H1 (cell line): ENCODE measurements at regions not wholly inside any gene's neighbourhood (a gene's known extent, or its start where the extent isn't known, plus 50 kb on each side); places are given as distances from the start of the nearest gene placed in this dataset.

Experiments
- CTCF ChIA-PET: fragments of 300-600 bp; sonication (Branson Sonifier 250); formaldehyde crosslinking; loops from one replicate; lab custom pipeline; 2021; ENCODE audit not compliant: partially characterized antibody; lab: Charles Lee
- POLR2A ChIA-PET: fragments of 300-600 bp; sonication (Branson Sonifier 250); formaldehyde crosslinking; loops from one replicate; lab custom pipeline; 2021; ENCODE audit warnings: inconsistent platforms; ENCODE audit not compliant: partially characterized antibody; lab: Charles Lee
- DNase-seq, 2 experiments: peaks; one replicate each; pipeline versions ENCODE4 v3.0.0 to v3.0.0-alpha.2; 2010 to 2022; ENCODE audit warnings: low spot score in 2 of 2, low read depth in 1 of 2, mixed read lengths in 1 of 2
- FAIRE-seq: peaks from 2 replicates; lab custom pipeline; 2011; peaks lifted over from hg19 to GRCh38; lab: Jason Lieb, UNC
- H2AFZ ChIP-seq: 2 replicates; pipeline ENCODE4 v1.8.1; 2012; ENCODE audit warnings: low read length, inconsistent platforms
- H2AK5ac ChIP-seq: 2 replicates; pipeline ENCODE4 v1.6.1; 2013; ENCODE audit warnings: low read depth, low read length
- H2BK120ac ChIP-seq: replicated peaks from 2 replicates; pipeline ENCODE3; 2013; ENCODE audit warnings: low read depth, low read length, inconsistent platforms
- H2BK12ac ChIP-seq: 2 replicates; pipeline ENCODE4 v1.6.1; 2013; ENCODE audit warnings: low read depth, low read length
- H2BK15ac ChIP-seq: 2 replicates; pipeline ENCODE4 v1.6.1; 2013; ENCODE audit warnings: low read length
- H2BK20ac ChIP-seq: 2 replicates; pipeline ENCODE4 v1.6.1; 2013; ENCODE audit warnings: low read length
- H2BK5ac ChIP-seq: 2 replicates; pipeline ENCODE4 v1.6.1; 2013; ENCODE audit warnings: low read depth, low read length
- H3K14ac ChIP-seq: 2 replicates; pipeline ENCODE4 v1.6.1; 2013; ENCODE audit warnings: inconsistent platforms; ENCODE audit not compliant: insufficient read length
- H3K18ac ChIP-seq: 2 replicates; pipeline ENCODE4 v1.6.1; 2013; ENCODE audit warnings: low read length; ENCODE audit errors: extremely low read depth
- H3K23ac ChIP-seq: 2 replicates; pipeline ENCODE4 v1.6.1; 2013; ENCODE audit warnings: inconsistent platforms; ENCODE audit not compliant: insufficient read length
- H3K23me2 ChIP-seq: 2 replicates; pipeline ENCODE4 v1.6.1; 2013; ENCODE audit warnings: low read depth, low read length
- H3K27ac ChIP-seq: 2 replicates; pipeline ENCODE4 v1.6.1; 2011; ENCODE audit warnings: low read depth, low read length, inconsistent platforms
- H3K27me3 ChIP-seq, 4 experiments: replicated peaks in 1 of 4; 1 replicate in 1 of 4; 2 replicates in 3 of 4; pipeline versions ENCODE4 v1.6.1 to v1.8.1; 2011 to 2013; ENCODE audit warnings: low read length in 3 of 4, mild to moderate bottlenecking in 3 of 4, inconsistent platforms in 2 of 4, mixed read lengths in 2 of 4, moderate library complexity in 1 of 4; ENCODE audit not compliant: control insufficient read depth in 3 of 4, insufficient read depth in 3 of 4; ENCODE audit errors: extremely low read depth in 1 of 4
- H3K36me3 ChIP-seq, 4 experiments: 2 replicates each; pipeline versions ENCODE4 v1.6.1 to v1.8.1; 2011 to 2013; ENCODE audit warnings: mild to moderate bottlenecking in 4 of 4, low read length in 3 of 4, moderate library complexity in 2 of 4, control low read depth in 1 of 4, inconsistent platforms in 1 of 4; ENCODE audit not compliant: insufficient read depth in 4 of 4, control insufficient read depth in 2 of 4
- H3K4ac ChIP-seq: replicated peaks from 2 replicates; pipeline ENCODE3; 2013; ENCODE audit warnings: low read length, low read depth, mixed read lengths, inconsistent platforms; ENCODE audit not compliant: insufficient read length
- H3K4me1 ChIP-seq, 4 experiments: replicated peaks in 1 of 4; 1 replicate in 1 of 4; 2 replicates in 3 of 4; pipeline versions ENCODE4 v1.6.1 to v1.8.1; 2011 to 2013; ENCODE audit warnings: low read length in 3 of 4, inconsistent platforms in 2 of 4, mixed read lengths in 1 of 4; ENCODE audit not compliant: insufficient read depth in 4 of 4, control insufficient read depth in 3 of 4
- H3K4me2 ChIP-seq, 2 experiments: 2 replicates each; pipeline versions ENCODE4 v1.6.1 to v1.8.1; 2011 to 2013; ENCODE audit warnings: low read depth in 2 of 2, low read length in 2 of 2, control low read depth in 1 of 2, inconsistent platforms in 1 of 2, mild to moderate bottlenecking in 1 of 2; ENCODE audit not compliant: insufficient read depth in 1 of 2
- H3K4me3 ChIP-seq, 4 experiments: fragments of 200-600, 300-600 bp in 1 of 4; sonication (generic), shearing (Covaris generic), sonication (Bioruptor Twin) in 1 of 4; 2 replicates each; pipeline versions ENCODE4 v1.5.1 to v1.8.1; 2011 to 2016; ENCODE audit warnings: low read length in 4 of 4, low read depth in 3 of 4, control low read depth in 2 of 4, inconsistent platforms in 2 of 4, mild to moderate bottlenecking in 2 of 4, mixed read lengths in 1 of 4, moderate library complexity in 1 of 4; ENCODE audit not compliant: insufficient read depth in 2 of 4; ENCODE audit errors: extremely low read depth in 1 of 4
- H3K56ac ChIP-seq: replicated peaks from 2 replicates; pipeline ENCODE3; 2013; ENCODE audit warnings: low read depth, mild to moderate bottlenecking, mixed read lengths, low read length, inconsistent platforms; ENCODE audit not compliant: insufficient read length
- H3K79me1 ChIP-seq: 2 replicates; pipeline ENCODE4 v1.6.1; 2013; ENCODE audit warnings: low read depth, low read length, control low read depth
- H3K79me2 ChIP-seq, 2 experiments: 2 replicates each; pipeline versions ENCODE4 v1.6.1 to v1.8.1; 2012 to 2013; ENCODE audit warnings: low read length in 2 of 2, mild to moderate bottlenecking in 2 of 2, inconsistent platforms in 1 of 2; ENCODE audit not compliant: insufficient read depth in 2 of 2, control insufficient read depth in 1 of 2
- H3K9ac ChIP-seq, 4 experiments: replicated peaks in 1 of 4; 1 replicate in 1 of 4; 2 replicates in 3 of 4; pipeline versions ENCODE4 v1.6.1 to v1.8.1; 2011 to 2013; ENCODE audit warnings: low read depth in 3 of 4, low read length in 3 of 4, control low read depth in 2 of 4, mild to moderate bottlenecking in 2 of 4, moderate library complexity in 2 of 4, inconsistent platforms in 1 of 4; ENCODE audit errors: extremely low read depth in 1 of 4
- H3K9me3 ChIP-seq, 2 experiments: 2 replicates each; pipeline versions ENCODE4 v1.6.1 to v1.8.1; 2012 to 2013; ENCODE audit warnings: mild to moderate bottlenecking in 2 of 2, moderate library complexity in 2 of 2, control low read depth in 1 of 2, inconsistent platforms in 1 of 2, low read depth in 1 of 2, low read length in 1 of 2, mixed read lengths in 1 of 2; ENCODE audit not compliant: insufficient read depth in 2 of 2
- H4K20me1 ChIP-seq, 2 experiments: replicated peaks in 1 of 2; 2 replicates each; pipeline versions ENCODE3 to v1.8.1; 2011 to 2013; ENCODE audit warnings: inconsistent platforms in 2 of 2, low read length in 2 of 2, mild to moderate bottlenecking in 1 of 2; ENCODE audit not compliant: insufficient read depth in 2 of 2, control insufficient read depth in 1 of 2
- H4K5ac ChIP-seq: 2 replicates; pipeline ENCODE4 v1.6.1; 2013; ENCODE audit warnings: low read length, low read depth, mixed read lengths, inconsistent platforms; ENCODE audit not compliant: insufficient read length
- H4K8ac ChIP-seq: 2 replicates; pipeline ENCODE4 v1.8.0; 2013; ENCODE audit warnings: mild to moderate bottlenecking, moderate library complexity, low read length, inconsistent platforms; ENCODE audit not compliant: insufficient read depth; ENCODE audit errors: extremely low read depth
- H4K91ac ChIP-seq: replicated peaks from 2 replicates; pipeline ENCODE3; 2013; ENCODE audit warnings: low read length, mixed read lengths, inconsistent platforms; ENCODE audit not compliant: insufficient read length
- BCL11A ChIP-seq, 2 experiments: IDR thresholded peaks; one replicate each; pipeline ENCODE4 v1.6.1; 2011; ENCODE audit warnings: low read depth in 2 of 2, low read length in 2 of 2, mild to moderate bottlenecking in 2 of 2
- CEBPB ChIP-seq: IDR thresholded peaks from 2 replicates; pipeline ENCODE4 v1.6.1; 2012; ENCODE audit warnings: low read depth, low read length
- KDM4A ChIP-seq: IDR thresholded peaks from one replicate; pipeline ENCODE4 v1.7.1; 2012; ENCODE audit warnings: low read depth, mild to moderate bottlenecking, moderate library complexity, low read length, inconsistent platforms; ENCODE audit not compliant: severe bottlenecking
- RAD21 ChIP-seq, 2 experiments: IDR thresholded peaks in 1 of 2; conservative IDR thresholded peaks in 1 of 2; 2 replicates each; pipeline ENCODE4 v1.6.1; 2011; ENCODE audit warnings: low read depth in 2 of 2, low read length in 2 of 2, improper control_type of control experiment in 1 of 2, inconsistent platforms in 1 of 2, mild to moderate bottlenecking in 1 of 2, moderate library complexity in 1 of 2
- TBP ChIP-seq: IDR thresholded peaks from 2 replicates; pipeline ENCODE4 v1.6.1; 2011; ENCODE audit warnings: low read depth, low read length, improper control_type of control experiment
- YY1 ChIP-seq: IDR thresholded peaks from 2 replicates; pipeline ENCODE4 v1.6.1; 2011; ENCODE audit warnings: low read depth, mild to moderate bottlenecking, low read length
- WGBS, 2 experiments: shearing (Covaris generic) in 1 of 2; methylation state at CpG; one replicate each; pipeline versions ENCODE4 v1.1.6 to v1.1.7; 2013 to 2015; ENCODE audit warnings: low lambda C conversion rate in 2 of 2, mixed read lengths in 2 of 2, inconsistent platforms in 1 of 2, low coverage in 1 of 2, missing lambda C conversion rate in 1 of 2; ENCODE audit not compliant: insufficient replicate concordance in 2 of 2, insufficient coverage in 1 of 2, insufficient read length in 1 of 2; ENCODE audit errors: extremely low coverage in 1 of 2, missing lambda C conversion rate in 1 of 2; 5-methylcytosine and 5-hydroxymethylcytosine counted together
- TF ChIP-seq, protein P1 (sequence below): IDR thresholded peaks from 2 replicates; pipeline ENCODE4 v1.6.1; 2012; ENCODE audit warnings: low read length, inconsistent platforms
- TF ChIP-seq, protein P2 (sequence below): IDR thresholded peaks from 2 replicates; pipeline ENCODE4 v1.6.1; 2012; ENCODE audit warnings: inconsistent platforms
- TF ChIP-seq, protein P3 (sequence below), 3 experiments: IDR thresholded peaks; 1 replicate in 2 of 3; 2 replicates in 1 of 3; pipeline versions ENCODE4 v1.5.1 to v1.6.1; 2011; ENCODE audit warnings: low read length in 3 of 3, mild to moderate bottlenecking in 3 of 3, inconsistent platforms in 2 of 3, low read depth in 1 of 3, moderate library complexity in 1 of 3; ENCODE audit not compliant: insufficient read depth in 1 of 3; ENCODE audit errors: control extremely low read depth in 1 of 3

DNA sequence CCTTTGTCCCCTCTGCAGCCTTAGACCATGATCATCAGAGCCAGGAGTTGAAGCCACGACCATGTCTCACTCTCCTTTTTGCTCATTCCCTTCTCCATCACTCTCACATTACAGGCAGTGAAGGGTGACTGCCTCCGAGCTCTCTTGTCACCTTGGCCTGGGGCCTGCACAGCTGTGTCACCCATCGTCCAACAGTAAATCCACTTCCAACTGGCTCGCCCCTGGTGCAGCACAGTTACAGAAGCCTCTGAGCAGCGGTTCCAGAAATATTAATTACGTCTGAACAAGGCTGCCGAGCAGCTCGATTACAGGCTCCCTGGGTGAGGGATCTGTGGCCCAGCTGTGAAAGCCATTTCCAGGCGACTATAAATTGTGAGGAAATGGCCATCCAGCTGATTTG is 528.2 kb downstream of the NR2F2 start:
- CTCF ChIA-PET = interaction anchor here (0.6 kb wide), 1 partner anchor 878 kb away, joined by 5 read pairs; no protein-coding TSS in a partner anchor
- TF ChIP-seq BCL11A (IDR thresholded peaks at IDR 0.05; ENCODE audit: low read depth in 2 of 2, low read length in 2 of 2) (no peak), TBP (no peak), YY1 (no peak), KDM4A (no peak), CEBPB (no peak), RAD21 (IDR thresholded peaks at IDR 0.05 in 1 of 2, conservative IDR thresholded peaks at IDR 0.05 in 1 of 2; ENCODE audit: low read depth in 2 of 2, low read length in 2 of 2) (no peak)
- TF ChIP-seq, protein P1, sequence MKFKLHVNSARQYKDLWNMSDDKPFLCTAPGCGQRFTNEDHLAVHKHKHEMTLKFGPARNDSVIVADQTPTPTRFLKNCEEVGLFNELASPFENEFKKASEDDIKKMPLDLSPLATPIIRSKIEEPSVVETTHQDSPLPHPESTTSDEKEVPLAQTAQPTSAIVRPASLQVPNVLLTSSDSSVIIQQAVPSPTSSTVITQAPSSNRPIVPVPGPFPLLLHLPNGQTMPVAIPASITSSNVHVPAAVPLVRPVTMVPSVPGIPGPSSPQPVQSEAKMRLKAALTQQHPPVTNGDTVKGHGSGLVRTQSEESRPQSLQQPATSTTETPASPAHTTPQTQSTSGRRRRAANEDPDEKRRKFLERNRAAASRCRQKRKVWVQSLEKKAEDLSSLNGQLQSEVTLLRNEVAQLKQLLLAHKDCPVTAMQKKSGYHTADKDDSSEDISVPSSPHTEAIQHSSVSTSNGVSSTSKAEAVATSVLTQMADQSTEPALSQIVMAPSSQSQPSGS = no peak
- TF ChIP-seq, protein P2, sequence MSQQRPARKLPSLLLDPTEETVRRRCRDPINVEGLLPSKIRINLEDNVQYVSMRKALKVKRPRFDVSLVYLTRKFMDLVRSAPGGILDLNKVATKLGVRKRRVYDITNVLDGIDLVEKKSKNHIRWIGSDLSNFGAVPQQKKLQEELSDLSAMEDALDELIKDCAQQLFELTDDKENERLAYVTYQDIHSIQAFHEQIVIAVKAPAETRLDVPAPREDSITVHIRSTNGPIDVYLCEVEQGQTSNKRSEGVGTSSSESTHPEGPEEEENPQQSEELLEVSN = no peak
- TF ChIP-seq, protein P3, sequence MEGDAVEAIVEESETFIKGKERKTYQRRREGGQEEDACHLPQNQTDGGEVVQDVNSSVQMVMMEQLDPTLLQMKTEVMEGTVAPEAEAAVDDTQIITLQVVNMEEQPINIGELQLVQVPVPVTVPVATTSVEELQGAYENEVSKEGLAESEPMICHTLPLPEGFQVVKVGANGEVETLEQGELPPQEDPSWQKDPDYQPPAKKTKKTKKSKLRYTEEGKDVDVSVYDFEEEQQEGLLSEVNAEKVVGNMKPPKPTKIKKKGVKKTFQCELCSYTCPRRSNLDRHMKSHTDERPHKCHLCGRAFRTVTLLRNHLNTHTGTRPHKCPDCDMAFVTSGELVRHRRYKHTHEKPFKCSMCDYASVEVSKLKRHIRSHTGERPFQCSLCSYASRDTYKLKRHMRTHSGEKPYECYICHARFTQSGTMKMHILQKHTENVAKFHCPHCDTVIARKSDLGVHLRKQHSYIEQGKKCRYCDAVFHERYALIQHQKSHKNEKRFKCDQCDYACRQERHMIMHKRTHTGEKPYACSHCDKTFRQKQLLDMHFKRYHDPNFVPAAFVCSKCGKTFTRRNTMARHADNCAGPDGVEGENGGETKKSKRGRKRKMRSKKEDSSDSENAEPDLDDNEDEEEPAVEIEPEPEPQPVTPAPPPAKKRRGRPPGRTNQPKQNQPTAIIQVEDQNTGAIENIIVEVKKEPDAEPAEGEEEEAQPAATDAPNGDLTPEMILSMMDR (IDR thresholded peaks at IDR 0.05; ENCODE audit: control extremely low read depth in 1 of 3, insufficient read depth in 1 of 3, low read depth in 1 of 3, low read length in 3 of 3) = no peak

More for the DNA sequence above, 528.2 kb downstream of the NR2F2 start:
- H3K4me3 ChIP-seq = no peak overlapping the region
- H2BK15ac ChIP-seq = no peak overlapping the region
- H3K23me2 ChIP-seq = no peaks in the 10 kb centered on the region; the same call in 1 of the 2 replicates
- WGBS, 2 experiments = 91% methylated on average over 9 of the region's 9 CpGs; no CpG with 5 or more reads in 1 of the 2 experiments
- H2BK120ac ChIP-seq = no peak overlapping the region
- H2BK5ac ChIP-seq = no peak overlapping the region
- no peak overlapping the region for H3K23ac ChIP-seq
- no peaks in the 10 kb centered on the region; a peak in 1 of 8 replicates for H3K36me3 ChIP-seq
- H3K79me1 ChIP-seq = no peaks in the 10 kb centered on the region
- H2AK5ac ChIP-seq = no peak overlapping the region
- POLR2A ChIA-PET = no interaction called here
- no peaks in the 10 kb centered on the region for H3K4me1 ChIP-seq
- H2AFZ ChIP-seq = no peak overlapping the region
- no peaks in the 10 kb centered on the region for H3K27me3 ChIP-seq
- no peak overlapping the region for H3K4ac ChIP-seq
- no peak overlapping the region for H4K5ac ChIP-seq
- H3K18ac ChIP-seq = no peak overlapping the region
- H4K91ac ChIP-seq = no peak overlapping the region
- H3K4me2 ChIP-seq = no peak overlapping the region
- no peak overlapping the region for H3K56ac ChIP-seq
- no peaks in the 10 kb centered on the region for H3K9me3 ChIP-seq
- H2BK12ac ChIP-seq = no peak overlapping the region
- H4K20me1 ChIP-seq = no peaks in the 10 kb centered on the region
- no peak overlapping the region for H4K8ac ChIP-seq
- H2BK20ac ChIP-seq = no peak overlapping the region
- H3K9ac ChIP-seq = no peak overlapping the region
- H3K14ac ChIP-seq = no peak overlapping the region
- no peak overlapping the region for H3K27ac ChIP-seq
- FAIRE-seq (no peak), DNase-seq (no peak)
- H3K79me2 ChIP-seq = no peaks in the 10 kb centered on the region
